ENCODE measurements at regions not wholly inside any gene's neighbourhood (a gene's known extent, or its start where the extent isn't known, plus 50 kb on each side); places are given as distances from the start of the nearest gene placed in this dataset.

- TF ChIP-seq POLR2A (IDR thresholded peaks at IDR 0.05) (no peak), POLR2AphosphoS5 (IDR thresholded peaks at IDR 0.05) (no peak)
- TF ChIP-seq, protein P1, sequence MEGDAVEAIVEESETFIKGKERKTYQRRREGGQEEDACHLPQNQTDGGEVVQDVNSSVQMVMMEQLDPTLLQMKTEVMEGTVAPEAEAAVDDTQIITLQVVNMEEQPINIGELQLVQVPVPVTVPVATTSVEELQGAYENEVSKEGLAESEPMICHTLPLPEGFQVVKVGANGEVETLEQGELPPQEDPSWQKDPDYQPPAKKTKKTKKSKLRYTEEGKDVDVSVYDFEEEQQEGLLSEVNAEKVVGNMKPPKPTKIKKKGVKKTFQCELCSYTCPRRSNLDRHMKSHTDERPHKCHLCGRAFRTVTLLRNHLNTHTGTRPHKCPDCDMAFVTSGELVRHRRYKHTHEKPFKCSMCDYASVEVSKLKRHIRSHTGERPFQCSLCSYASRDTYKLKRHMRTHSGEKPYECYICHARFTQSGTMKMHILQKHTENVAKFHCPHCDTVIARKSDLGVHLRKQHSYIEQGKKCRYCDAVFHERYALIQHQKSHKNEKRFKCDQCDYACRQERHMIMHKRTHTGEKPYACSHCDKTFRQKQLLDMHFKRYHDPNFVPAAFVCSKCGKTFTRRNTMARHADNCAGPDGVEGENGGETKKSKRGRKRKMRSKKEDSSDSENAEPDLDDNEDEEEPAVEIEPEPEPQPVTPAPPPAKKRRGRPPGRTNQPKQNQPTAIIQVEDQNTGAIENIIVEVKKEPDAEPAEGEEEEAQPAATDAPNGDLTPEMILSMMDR (IDR thresholded peaks at IDR 0.05), result no peak
Observed at GRCh38 chr21:26365849-26366248, 195.3 kb upstream of the APP start.

Data from breast epithelium (tissue), 3 donors.